ENCODE measurements at regions not wholly inside any gene's neighbourhood (a gene's known extent, or its start where the extent isn't known, plus 50 kb on each side); places are given as distances from the start of the nearest gene placed in this dataset.

DNA sequence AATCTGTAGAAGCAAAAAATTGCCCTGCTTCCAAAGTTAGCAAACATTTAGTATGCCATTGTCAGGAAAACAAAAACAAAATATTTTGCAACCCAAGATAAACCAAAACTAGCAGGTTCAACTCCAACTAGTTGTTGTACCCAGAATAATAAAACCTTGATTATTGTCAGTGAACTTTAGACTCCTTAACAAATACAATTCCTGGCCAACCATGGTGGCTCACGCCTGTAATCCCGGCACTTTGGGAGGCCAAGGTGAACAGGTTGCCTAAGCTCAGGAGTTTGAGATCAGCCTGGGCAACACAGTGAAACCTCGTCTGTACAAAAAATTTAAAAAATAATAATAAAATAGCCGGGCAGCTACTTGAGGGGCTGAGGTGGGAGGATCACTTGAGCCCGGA is 53.6 kb upstream of the EPCAM start:
- Histone ChIP-seq H3K27ac (ENCODE audit: poor library complexity, severe bottlenecking) (no peak overlapping the region), H3K9me3 (ENCODE audit: severe bottlenecking) (no peaks in the 10 kb centered on the region), H3K36me3 (ENCODE audit: low read depth) (no peaks in the 10 kb centered on the region), H3K4me1 (ENCODE audit: insufficient read depth, poor library complexity, severe bottlenecking) (no peaks in the 10 kb centered on the region), H3K4me3 (ENCODE audit: severe bottlenecking) (no peak overlapping the region), H3K27me3 (ENCODE audit: insufficient read depth, poor library complexity, severe bottlenecking) (no peaks in the 10 kb centered on the region)
- ATAC-seq (ENCODE audit: low read depth) (no peak), DNase-seq (ENCODE audit: low spot score) (no peak)
- TF ChIP-seq, protein P1, sequence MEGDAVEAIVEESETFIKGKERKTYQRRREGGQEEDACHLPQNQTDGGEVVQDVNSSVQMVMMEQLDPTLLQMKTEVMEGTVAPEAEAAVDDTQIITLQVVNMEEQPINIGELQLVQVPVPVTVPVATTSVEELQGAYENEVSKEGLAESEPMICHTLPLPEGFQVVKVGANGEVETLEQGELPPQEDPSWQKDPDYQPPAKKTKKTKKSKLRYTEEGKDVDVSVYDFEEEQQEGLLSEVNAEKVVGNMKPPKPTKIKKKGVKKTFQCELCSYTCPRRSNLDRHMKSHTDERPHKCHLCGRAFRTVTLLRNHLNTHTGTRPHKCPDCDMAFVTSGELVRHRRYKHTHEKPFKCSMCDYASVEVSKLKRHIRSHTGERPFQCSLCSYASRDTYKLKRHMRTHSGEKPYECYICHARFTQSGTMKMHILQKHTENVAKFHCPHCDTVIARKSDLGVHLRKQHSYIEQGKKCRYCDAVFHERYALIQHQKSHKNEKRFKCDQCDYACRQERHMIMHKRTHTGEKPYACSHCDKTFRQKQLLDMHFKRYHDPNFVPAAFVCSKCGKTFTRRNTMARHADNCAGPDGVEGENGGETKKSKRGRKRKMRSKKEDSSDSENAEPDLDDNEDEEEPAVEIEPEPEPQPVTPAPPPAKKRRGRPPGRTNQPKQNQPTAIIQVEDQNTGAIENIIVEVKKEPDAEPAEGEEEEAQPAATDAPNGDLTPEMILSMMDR (IDR thresholded peaks at IDR 0.05; ENCODE audit: poor library complexity, severe bottlenecking), result no peak

DNA sequence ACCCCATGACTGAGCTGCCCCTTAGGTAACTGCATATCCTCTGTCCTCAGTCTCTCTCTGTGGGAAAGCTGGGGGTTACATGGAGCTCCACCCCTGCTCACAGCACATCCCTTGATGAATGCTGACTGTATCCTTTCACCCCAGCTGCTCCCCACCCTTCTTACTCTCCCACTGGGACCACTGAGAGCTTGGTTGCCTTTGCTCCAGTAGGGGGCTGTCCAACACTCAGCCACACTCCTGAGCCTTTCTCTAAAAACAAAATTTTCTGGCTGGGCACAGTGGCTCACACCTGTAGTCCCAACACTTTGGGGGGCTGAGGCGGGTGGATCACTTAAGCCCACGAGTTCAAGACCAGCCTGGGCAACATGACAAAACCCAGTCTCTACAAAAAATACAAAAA is 55.4 kb upstream of the EPCAM start:
- H3K27ac ChIP-seq (ENCODE audit: poor library complexity, severe bottlenecking), result no peak overlapping the region
- H3K9me3 ChIP-seq (ENCODE audit: severe bottlenecking), result no peaks in the 10 kb centered on the region
- no peaks in the 10 kb centered on the region for H3K4me1 ChIP-seq (ENCODE audit: insufficient read depth, poor library complexity, severe bottlenecking)
- TF ChIP-seq, protein P1 (IDR thresholded peaks at IDR 0.05; ENCODE audit: poor library complexity, severe bottlenecking), result no peak
- H3K27me3 ChIP-seq (ENCODE audit: insufficient read depth, poor library complexity, severe bottlenecking), result no peaks in the 10 kb centered on the region
- DNase-seq (ENCODE audit: low spot score) (no peak), ATAC-seq (ENCODE audit: low read depth) (no peak)
- H3K4me3 ChIP-seq (ENCODE audit: severe bottlenecking), result no peak overlapping the region
- no peaks in the 10 kb centered on the region for H3K36me3 ChIP-seq (ENCODE audit: low read depth)

DNA sequence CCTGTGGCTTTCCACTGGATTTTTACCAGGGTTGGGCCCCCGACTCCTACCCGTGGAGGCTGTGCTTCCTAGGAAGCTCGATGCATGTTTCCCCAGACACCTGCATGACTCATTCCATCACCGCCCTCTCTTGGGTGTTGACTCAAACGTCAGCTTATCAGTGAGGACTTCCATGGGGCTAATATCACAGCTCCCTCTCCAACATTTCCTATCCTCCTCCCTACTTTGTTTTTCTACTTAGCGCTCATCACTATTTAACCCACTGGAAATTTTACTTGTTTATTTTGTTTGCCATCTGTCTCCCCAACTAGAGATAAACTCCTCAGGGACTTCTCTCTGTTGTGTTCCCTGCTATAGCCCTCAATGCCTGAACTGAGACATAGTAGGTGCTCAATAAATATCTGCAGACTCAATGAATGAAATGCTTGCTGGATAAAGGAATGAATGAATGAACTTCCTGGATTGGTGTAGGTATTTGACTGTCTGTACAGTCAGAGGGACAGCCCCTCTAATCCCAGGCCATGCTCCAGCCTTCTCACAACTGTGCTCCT is 55.9 kb upstream of the EPCAM start:
- ATAC-seq (ENCODE audit: low read depth), result peak; percentile 94
- H3K4me1 ChIP-seq (ENCODE audit: insufficient read depth, poor library complexity, severe bottlenecking), result no peaks in the 10 kb centered on the region

DNA sequence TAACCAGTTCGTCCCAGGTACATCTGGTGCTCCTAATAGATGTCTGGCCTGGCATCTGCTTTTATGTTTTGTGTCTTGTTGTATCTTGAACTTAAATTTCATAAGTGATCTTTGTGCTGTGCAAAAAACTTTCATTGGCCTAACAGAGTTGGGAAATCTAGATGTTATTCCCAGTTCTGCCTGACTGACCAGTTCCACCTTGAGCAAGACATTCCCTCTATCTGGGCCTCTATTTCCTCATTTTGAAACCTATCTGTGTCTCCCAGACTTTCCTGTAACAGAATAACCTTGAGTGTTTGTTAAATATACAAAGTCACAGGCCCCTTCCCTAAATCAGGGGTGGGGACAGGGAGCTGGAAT is 56.6 kb upstream of the EPCAM start:
- DNase-seq (ENCODE audit: low spot score) (no peak), ATAC-seq (ENCODE audit: low read depth) (no peak)
- Histone ChIP-seq H3K4me3 (ENCODE audit: severe bottlenecking) (no peak overlapping the region), H3K27me3 (ENCODE audit: insufficient read depth, poor library complexity, severe bottlenecking) (no peaks in the 10 kb centered on the region), H3K9me3 (ENCODE audit: severe bottlenecking) (no peaks in the 10 kb centered on the region), H3K36me3 (ENCODE audit: low read depth) (no peaks in the 10 kb centered on the region), H3K4me1 (ENCODE audit: insufficient read depth, poor library complexity, severe bottlenecking) (no peaks in the 10 kb centered on the region), H3K27ac (ENCODE audit: poor library complexity, severe bottlenecking) (no peak overlapping the region)
- TF ChIP-seq, protein P1 (IDR thresholded peaks at IDR 0.05; ENCODE audit: poor library complexity, severe bottlenecking), result no peak

More for the DNA sequence above, 55.9 kb upstream of the EPCAM start:
- Histone ChIP-seq H3K9me3 (ENCODE audit: severe bottlenecking) (no peaks in the 10 kb centered on the region), H3K4me3 (ENCODE audit: severe bottlenecking) (no peak overlapping the region), H3K27ac (ENCODE audit: poor library complexity, severe bottlenecking) (no peak overlapping the region), H3K27me3 (ENCODE audit: insufficient read depth, poor library complexity, severe bottlenecking) (no peaks in the 10 kb centered on the region), H3K36me3 (ENCODE audit: low read depth) (no peaks in the 10 kb centered on the region)
- DNase-seq (ENCODE audit: low spot score), result no peak
- TF ChIP-seq, protein P1 (IDR thresholded peaks at IDR 0.05; ENCODE audit: poor library complexity, severe bottlenecking), result peak; percentile 46

DNA sequence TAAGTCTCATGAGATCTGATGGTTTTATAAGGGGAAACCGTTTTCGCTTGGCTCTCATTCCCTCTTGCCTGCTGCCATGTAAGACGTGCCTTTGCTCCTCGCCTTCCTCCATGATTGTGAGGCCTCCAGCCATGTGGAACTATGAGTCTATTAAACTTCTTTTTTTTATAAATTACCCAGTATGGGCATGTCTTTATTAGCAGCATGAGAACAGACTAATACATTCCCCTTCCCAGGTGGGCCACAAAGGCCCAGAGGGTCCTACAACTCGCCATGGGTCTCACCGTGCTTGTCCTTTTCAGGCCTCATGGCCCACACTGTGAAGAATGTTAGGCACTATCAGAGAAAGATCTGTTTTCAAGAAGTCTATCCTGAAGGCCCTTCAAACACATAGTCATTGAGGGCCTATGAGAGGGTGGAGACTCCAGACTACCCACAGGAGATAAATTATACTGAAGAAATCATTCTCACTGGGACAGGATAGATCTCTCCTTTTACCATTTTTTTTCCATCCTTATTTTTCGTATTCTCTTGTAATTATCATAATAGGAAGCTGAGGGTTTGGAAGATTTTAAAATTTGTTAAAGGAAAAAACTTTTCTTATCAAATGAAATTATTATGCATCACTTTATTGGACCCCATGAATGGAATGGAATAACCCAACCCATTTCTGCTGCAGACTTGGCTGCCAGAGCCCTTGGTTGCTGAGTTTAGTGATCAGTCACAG is 57.2 kb upstream of the EPCAM start:
- no peaks in the 10 kb centered on the region for H3K27me3 ChIP-seq (ENCODE audit: insufficient read depth, poor library complexity, severe bottlenecking)
- DNase-seq (ENCODE audit: low spot score) (no peak), ATAC-seq (ENCODE audit: low read depth) (no peak)
- no peaks in the 10 kb centered on the region for H3K9me3 ChIP-seq (ENCODE audit: severe bottlenecking)
- H3K27ac ChIP-seq (ENCODE audit: poor library complexity, severe bottlenecking), result no peak overlapping the region
- no peaks in the 10 kb centered on the region for H3K4me1 ChIP-seq (ENCODE audit: insufficient read depth, poor library complexity, severe bottlenecking)
- TF ChIP-seq, protein P1 (IDR thresholded peaks at IDR 0.05; ENCODE audit: poor library complexity, severe bottlenecking), result no peak
- H3K36me3 ChIP-seq (ENCODE audit: low read depth), result no peaks in the 10 kb centered on the region
- no peak overlapping the region for H3K4me3 ChIP-seq (ENCODE audit: severe bottlenecking)
